Activated CD8-positive, alpha-beta T cell treated with anti-CD3 and anti-CD28 coated beads for 36 hours (primary cell): ENCODE measurements at regions not wholly inside any gene's neighbourhood (a gene's known extent, or its start where the extent isn't known, plus 50 kb on each side); places are given as distances from the start of the nearest gene placed in this dataset.

Experiments used
- ATAC-seq: fragments of 200-7000 bp; cut with Tn5 transposase; one replicate; pipeline ENCODE4 v1.10.0; 2021; ENCODE audit warnings: mild to moderate bottlenecking, moderate library complexity
- CTCF ChIA-PET: fragments of 350-600 bp; sonication (Branson Sonifier 250); formaldehyde crosslinking; loops from one replicate; lab custom pipeline; 2021; ENCODE audit warnings: antibody characterized with exemption; lab: Charles Lee
- POLR2A ChIA-PET: fragments of 350-600 bp; sonication (Branson Sonifier 250); formaldehyde crosslinking; loops from one replicate; lab custom pipeline; 2021; ENCODE audit warnings: antibody characterized with exemption; lab: Charles Lee
- DNase-seq: peaks from one replicate; pipeline ENCODE4 v3.0.0-alpha.2; 2020
- H3K27ac Mint-ChIP-seq: one replicate; pipeline ENCODE4 v1.8.0; 2021; ENCODE audit warnings: mild to moderate bottlenecking, mixed read lengths
- H3K27me3 Mint-ChIP-seq: one replicate; pipeline ENCODE4 v1.8.0; 2021; ENCODE audit warnings: mixed read lengths
- H3K36me3 Mint-ChIP-seq: one replicate; pipeline ENCODE4 v1.8.0; 2021; ENCODE audit warnings: low read depth, mixed read lengths
- H3K4me1 Mint-ChIP-seq: one replicate; pipeline ENCODE4 v1.8.0; 2021; ENCODE audit warnings: low read depth, mixed read lengths
- H3K4me3 Mint-ChIP-seq: one replicate; pipeline ENCODE4 v1.8.0; 2021; ENCODE audit warnings: mild to moderate bottlenecking, moderate library complexity, mixed read lengths
- H3K9me3 Mint-ChIP-seq: one replicate; pipeline ENCODE4 v1.8.0; 2021; ENCODE audit warnings: mixed read lengths
- intact Hi-C: fragments of 100-400 bp; cut with micrococcal nuclease; formaldehyde crosslinking; loops from one replicate; pipeline ENCODE4 v1.10.0; 2022
- TF ChIP-seq, protein P1 (sequence below): fragments of 200-600 bp; IDR thresholded peaks from one replicate; pipeline ENCODE4 v1.8.0; 2022; ENCODE audit warnings: antibody characterized with exemption, mild to moderate bottlenecking

DNA sequence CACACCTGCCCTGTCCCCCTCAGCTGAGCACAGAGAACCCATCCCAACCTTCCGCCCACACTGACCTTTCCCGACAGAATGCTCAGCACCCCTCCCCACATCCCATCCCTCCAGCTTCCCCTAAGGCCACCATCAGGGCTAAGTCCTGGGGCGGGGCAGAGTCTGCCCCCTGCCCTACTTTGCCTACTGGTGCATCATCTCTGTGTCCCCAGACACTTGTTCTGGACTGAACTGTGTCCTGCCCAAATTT lies 109.8 kb downstream of the CTTN start:
- DNase-seq (no peak), ATAC-seq (no peak)
- POLR2A ChIA-PET, result no interaction called here
- Mint-ChIP-seq H3K4me1 (no peaks in the 10 kb centered on the region), H3K9me3 (peaks cover 24% of the 10 kb centered on the region), H3K36me3 (peaks cover 11% of the 10 kb centered on the region), H3K4me3 (no peak overlapping the region), H3K27ac (no peak overlapping the region), H3K27me3 (peaks cover 2% of the 10 kb centered on the region)
- intact Hi-C loops, result no loop called here
- CTCF ChIA-PET, result no interaction called here
- TF ChIP-seq, protein P1, sequence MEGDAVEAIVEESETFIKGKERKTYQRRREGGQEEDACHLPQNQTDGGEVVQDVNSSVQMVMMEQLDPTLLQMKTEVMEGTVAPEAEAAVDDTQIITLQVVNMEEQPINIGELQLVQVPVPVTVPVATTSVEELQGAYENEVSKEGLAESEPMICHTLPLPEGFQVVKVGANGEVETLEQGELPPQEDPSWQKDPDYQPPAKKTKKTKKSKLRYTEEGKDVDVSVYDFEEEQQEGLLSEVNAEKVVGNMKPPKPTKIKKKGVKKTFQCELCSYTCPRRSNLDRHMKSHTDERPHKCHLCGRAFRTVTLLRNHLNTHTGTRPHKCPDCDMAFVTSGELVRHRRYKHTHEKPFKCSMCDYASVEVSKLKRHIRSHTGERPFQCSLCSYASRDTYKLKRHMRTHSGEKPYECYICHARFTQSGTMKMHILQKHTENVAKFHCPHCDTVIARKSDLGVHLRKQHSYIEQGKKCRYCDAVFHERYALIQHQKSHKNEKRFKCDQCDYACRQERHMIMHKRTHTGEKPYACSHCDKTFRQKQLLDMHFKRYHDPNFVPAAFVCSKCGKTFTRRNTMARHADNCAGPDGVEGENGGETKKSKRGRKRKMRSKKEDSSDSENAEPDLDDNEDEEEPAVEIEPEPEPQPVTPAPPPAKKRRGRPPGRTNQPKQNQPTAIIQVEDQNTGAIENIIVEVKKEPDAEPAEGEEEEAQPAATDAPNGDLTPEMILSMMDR, result no peak

DNA sequence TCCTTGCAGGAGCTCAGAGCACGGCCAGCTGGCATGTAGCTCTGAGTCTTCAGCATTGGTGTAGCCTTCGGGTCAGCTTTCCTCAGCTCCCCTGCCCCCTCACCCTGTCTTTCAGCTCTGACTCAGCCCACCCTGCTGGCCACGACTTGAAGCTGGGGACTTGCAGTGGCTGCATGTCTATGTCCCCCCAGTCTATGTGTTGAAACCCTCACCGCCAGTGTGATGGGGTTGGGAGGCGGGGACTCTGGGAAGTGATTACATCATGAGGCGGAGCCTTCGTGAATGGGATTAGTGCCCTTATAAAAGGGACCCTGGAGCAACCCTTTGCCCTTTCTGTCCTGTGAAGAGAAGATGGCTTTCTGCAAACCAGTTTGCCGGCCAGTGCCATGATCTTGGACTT lies 111.1 kb downstream of the CTTN start:
- ChIA-PET POLR2A (no interaction called here), CTCF (no interaction called here)
- peaks cover 2% of the 10 kb centered on the region for H3K27me3 Mint-ChIP-seq
- intact Hi-C loops, result no loop called here
- H3K4me1 Mint-ChIP-seq, result no peaks in the 10 kb centered on the region
- H3K36me3 Mint-ChIP-seq, result peaks cover 11% of the 10 kb centered on the region
- ATAC-seq (no peak), DNase-seq (no peak)
- TF ChIP-seq, protein P1, result no peak
- H3K4me3 Mint-ChIP-seq, result no peak overlapping the region
- peaks cover 27% of the 10 kb centered on the region for H3K9me3 Mint-ChIP-seq
- no peak overlapping the region for H3K27ac Mint-ChIP-seq

DNA sequence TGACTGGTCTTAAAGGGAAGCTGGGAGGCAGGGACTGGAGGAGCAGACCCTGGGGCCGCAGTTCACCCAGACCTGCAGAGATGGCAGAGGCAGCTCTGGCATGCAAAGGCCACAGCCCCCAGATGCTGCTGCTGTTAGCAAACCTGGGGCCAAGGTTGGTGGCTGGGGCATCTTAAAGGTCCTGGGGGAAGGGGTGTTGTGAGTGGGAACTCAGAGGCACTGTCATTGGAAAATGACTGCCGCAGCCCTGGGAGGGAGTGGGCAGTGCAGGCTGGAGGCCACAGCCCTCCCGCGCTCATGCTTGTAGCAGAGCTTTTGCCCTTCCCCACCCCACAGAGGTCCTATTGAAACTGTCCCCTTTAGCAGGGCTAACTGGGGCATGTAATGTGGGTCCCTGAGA lies 111.8 kb downstream of the CTTN start:
- intact Hi-C loops, result no loop called here
- H3K4me3 Mint-ChIP-seq, result no peak overlapping the region
- peaks cover 11% of the 10 kb centered on the region for H3K36me3 Mint-ChIP-seq
- H3K27me3 Mint-ChIP-seq, result peaks cover 2% of the 10 kb centered on the region
- ChIA-PET POLR2A (no interaction called here), CTCF (no interaction called here)
- no peak for ATAC-seq
- no peak for DNase-seq
- TF ChIP-seq, protein P1, result no peak
- H3K4me1 Mint-ChIP-seq, result no peaks in the 10 kb centered on the region
- peaks cover 27% of the 10 kb centered on the region for H3K9me3 Mint-ChIP-seq
- no peak overlapping the region for H3K27ac Mint-ChIP-seq

- ATAC-seq (no peak), DNase-seq (no peak)
- H3K36me3 Mint-ChIP-seq, result peaks cover 11% of the 10 kb centered on the region
- ChIA-PET CTCF (no interaction called here), POLR2A (no interaction called here)
- no peak overlapping the region for H3K27ac Mint-ChIP-seq
- no peak overlapping the region for H3K4me3 Mint-ChIP-seq
- intact Hi-C loops, result no loop called here
- peaks cover 2% of the 10 kb centered on the region for H3K27me3 Mint-ChIP-seq
- H3K9me3 Mint-ChIP-seq, result peaks cover 27% of the 10 kb centered on the region
- H3K4me1 Mint-ChIP-seq, result no peaks in the 10 kb centered on the region
- TF ChIP-seq, protein P1, result no peak
Measured at GRCh38 chr11:70510571-70510970, 112.2 kb downstream of the CTTN start.

DNA sequence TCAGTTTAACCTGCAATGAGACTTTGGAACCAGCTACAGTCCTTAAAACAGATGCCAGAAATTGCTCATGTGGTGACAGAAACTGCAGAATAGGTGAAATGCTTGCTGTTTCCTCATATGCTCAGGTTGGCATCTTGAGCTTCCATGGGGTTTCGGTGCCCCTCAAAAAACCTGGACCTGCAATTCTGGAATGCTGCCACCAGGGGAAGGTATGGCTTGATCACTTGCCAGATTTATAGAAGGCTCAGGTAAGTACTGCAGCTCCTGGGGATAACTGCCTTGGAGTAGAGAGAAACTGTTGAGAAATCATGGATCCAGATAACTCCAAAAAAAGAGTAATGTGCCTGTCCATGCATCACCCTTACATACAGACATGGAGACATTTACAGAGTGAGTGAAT lies 113.0 kb downstream of the CTTN start:
- DNase-seq (no peak), ATAC-seq (no peak)
- ChIA-PET CTCF (no interaction called here), POLR2A (no interaction called here)
- Mint-ChIP-seq H3K36me3 (peaks cover 11% of the 10 kb centered on the region), H3K4me3 (no peak overlapping the region), H3K4me1 (no peaks in the 10 kb centered on the region), H3K27me3 (peaks cover 4% of the 10 kb centered on the region), H3K9me3 (peaks cover 27% of the 10 kb centered on the region), H3K27ac (no peak overlapping the region)
- intact Hi-C loops, result no loop called here
- TF ChIP-seq, protein P1, result no peak
